ENCODE measurements at regions not wholly inside any gene's neighbourhood (a gene's known extent, or its start where the extent isn't known, plus 50 kb on each side); places are given as distances from the start of the nearest gene placed in this dataset.

DNA sequence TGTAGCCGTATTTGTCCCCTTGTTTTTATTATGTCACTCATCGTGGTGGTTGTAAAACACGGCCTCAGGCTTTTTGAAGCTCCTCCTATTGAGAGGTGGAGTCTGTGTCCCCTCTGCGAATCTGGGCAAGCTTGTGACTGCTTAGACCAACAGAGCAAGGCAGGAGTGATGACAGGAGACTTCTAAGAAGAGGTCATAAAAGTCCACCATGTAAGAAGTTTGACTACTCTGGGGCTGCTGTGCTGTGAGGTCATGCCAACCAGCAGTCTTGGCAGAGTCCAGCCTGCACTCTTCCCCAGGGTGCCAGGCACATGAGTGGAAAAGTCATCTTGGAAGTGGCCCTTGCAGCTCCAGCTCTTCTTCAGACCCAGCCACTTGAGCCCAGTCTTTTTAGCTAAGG, 83.8 kb upstream of the SPTBN1 start:
- TF ChIP-seq, protein P1, sequence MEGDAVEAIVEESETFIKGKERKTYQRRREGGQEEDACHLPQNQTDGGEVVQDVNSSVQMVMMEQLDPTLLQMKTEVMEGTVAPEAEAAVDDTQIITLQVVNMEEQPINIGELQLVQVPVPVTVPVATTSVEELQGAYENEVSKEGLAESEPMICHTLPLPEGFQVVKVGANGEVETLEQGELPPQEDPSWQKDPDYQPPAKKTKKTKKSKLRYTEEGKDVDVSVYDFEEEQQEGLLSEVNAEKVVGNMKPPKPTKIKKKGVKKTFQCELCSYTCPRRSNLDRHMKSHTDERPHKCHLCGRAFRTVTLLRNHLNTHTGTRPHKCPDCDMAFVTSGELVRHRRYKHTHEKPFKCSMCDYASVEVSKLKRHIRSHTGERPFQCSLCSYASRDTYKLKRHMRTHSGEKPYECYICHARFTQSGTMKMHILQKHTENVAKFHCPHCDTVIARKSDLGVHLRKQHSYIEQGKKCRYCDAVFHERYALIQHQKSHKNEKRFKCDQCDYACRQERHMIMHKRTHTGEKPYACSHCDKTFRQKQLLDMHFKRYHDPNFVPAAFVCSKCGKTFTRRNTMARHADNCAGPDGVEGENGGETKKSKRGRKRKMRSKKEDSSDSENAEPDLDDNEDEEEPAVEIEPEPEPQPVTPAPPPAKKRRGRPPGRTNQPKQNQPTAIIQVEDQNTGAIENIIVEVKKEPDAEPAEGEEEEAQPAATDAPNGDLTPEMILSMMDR (IDR thresholded peaks at IDR 0.05; ENCODE audit: borderline replicate concordance, extremely low read depth, low read length, poor library complexity, severe bottlenecking): no peak
- TF ChIP-seq EZH2 (IDR thresholded peaks at IDR 0.05; ENCODE audit: borderline replicate concordance, low read depth, low read length, severe bottlenecking): no peak
- H3K4me2 ChIP-seq (ENCODE audit: insufficient read depth, low read length): no peak overlapping the region

DNA sequence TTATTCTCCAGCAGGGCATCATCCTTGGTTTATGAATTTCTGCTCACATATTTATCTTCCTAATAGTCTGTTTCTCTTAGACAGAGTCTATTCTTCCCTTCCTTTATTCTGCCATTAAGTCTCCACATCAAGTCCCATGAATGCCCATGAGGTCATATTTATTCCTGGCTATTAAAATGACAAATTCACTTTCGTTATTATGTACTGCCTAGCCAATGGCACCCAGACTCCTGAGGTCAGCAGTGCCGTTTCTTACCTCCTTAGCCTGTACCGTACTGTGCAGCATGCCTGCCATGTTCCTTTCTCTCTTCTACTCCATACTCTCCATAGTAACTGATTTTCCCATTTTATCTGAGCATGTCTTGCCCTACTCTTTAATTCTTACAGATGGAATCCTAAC, 82.3 kb upstream of the SPTBN1 start:
- H4K20me1 ChIP-seq (ENCODE audit: insufficient read depth, low read length): no peaks in the 10 kb centered on the region
- ATAC-seq (ENCODE audit: insufficient read depth, low read depth) (no peak), DNase-seq (no peak)
- H3K4me1 ChIP-seq (ENCODE audit: insufficient read depth, low read length): no peaks in the 10 kb centered on the region
- no peaks in the 10 kb centered on the region for H3K36me3 ChIP-seq (ENCODE audit: insufficient read depth, low read length)
- no peak overlapping the region for H3K4me2 ChIP-seq (ENCODE audit: insufficient read depth, low read length)
- no peak overlapping the region for H2AFZ ChIP-seq (ENCODE audit: low read depth, low read length)
- H3K9me3 ChIP-seq (ENCODE audit: insufficient read depth, low read length, severe bottlenecking): no peaks in the 10 kb centered on the region
- no peak overlapping the region for H3K4me3 ChIP-seq (ENCODE audit: low read depth in 1 of 2, low read length in 2 of 2)
- no peaks in the 10 kb centered on the region for H3K27me3 ChIP-seq (ENCODE audit: insufficient read depth, low read length, poor library complexity)
- H3K9ac ChIP-seq (ENCODE audit: low read depth, low read length): no peak overlapping the region
- H3K79me2 ChIP-seq (ENCODE audit: insufficient read depth, low read length): no peaks in the 10 kb centered on the region
- TF ChIP-seq, protein P1 (IDR thresholded peaks at IDR 0.05; ENCODE audit: borderline replicate concordance, extremely low read depth, low read length, poor library complexity, severe bottlenecking): no peak
- TF ChIP-seq EZH2 (IDR thresholded peaks at IDR 0.05; ENCODE audit: borderline replicate concordance, low read depth, low read length, severe bottlenecking): no peak
- H3K27ac ChIP-seq (ENCODE audit: low read length): no peak overlapping the region

More for the DNA sequence above, 83.8 kb upstream of the SPTBN1 start:
- H3K36me3 ChIP-seq (ENCODE audit: insufficient read depth, low read length): no peaks in the 10 kb centered on the region
- no peak overlapping the region for H3K4me3 ChIP-seq (ENCODE audit: low read depth in 1 of 2, low read length in 2 of 2)
- H3K27ac ChIP-seq (ENCODE audit: low read length): no peak overlapping the region
- no peak for ATAC-seq (ENCODE audit: insufficient read depth, low read depth)
- no peak overlapping the region for H3K9ac ChIP-seq (ENCODE audit: low read depth, low read length)
- H3K9me3 ChIP-seq (ENCODE audit: insufficient read depth, low read length, severe bottlenecking): peaks cover 6% of the 10 kb centered on the region
- H3K4me1 ChIP-seq (ENCODE audit: insufficient read depth, low read length): no peaks in the 10 kb centered on the region
- H3K79me2 ChIP-seq (ENCODE audit: insufficient read depth, low read length): no peaks in the 10 kb centered on the region
- no peak for DNase-seq
- H3K27me3 ChIP-seq (ENCODE audit: insufficient read depth, low read length, poor library complexity): no peaks in the 10 kb centered on the region
- H4K20me1 ChIP-seq (ENCODE audit: insufficient read depth, low read length): no peaks in the 10 kb centered on the region
- no peak overlapping the region for H2AFZ ChIP-seq (ENCODE audit: low read depth, low read length)

DNA sequence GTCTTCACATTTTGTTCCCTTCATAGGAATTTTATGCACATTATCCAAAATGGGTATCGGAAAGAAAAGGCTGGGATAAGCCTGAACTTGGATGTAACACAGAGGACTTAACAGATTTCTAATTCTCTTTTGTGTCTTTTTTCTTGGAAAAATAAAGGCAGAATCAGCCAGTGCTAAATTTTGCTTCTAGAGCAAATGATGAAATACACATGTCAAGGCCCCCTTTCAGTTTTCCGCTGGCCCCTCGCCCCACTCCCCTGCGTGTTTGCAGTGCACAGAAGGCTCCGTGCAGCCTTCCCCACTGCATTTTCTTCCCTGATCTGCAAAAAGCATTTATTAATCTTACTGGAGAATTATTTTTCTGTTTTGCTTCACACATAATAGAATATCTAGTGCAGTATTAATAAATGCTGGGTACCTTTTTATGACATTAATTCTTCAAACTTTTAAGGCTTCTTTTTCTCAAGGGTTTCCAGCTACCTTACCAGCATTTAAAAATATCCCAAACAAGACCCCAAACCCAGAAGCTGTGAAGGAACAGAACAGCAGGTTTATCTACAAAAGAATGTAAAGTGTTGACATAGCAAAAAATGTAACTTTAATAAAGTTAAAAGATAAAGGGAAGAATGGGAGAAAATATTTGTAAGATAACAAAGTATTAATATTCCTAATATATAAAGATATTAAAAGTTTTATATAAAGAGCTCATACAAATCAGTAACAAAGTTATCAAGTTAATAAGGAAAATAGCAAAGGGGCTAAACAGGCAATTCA, 81.3 kb upstream of the SPTBN1 start:
- H3K4me2 ChIP-seq (ENCODE audit: insufficient read depth, low read length): no peak overlapping the region
- no peaks in the 10 kb centered on the region for H3K36me3 ChIP-seq (ENCODE audit: insufficient read depth, low read length)
- H3K9ac ChIP-seq (ENCODE audit: low read depth, low read length): no peak overlapping the region
- ATAC-seq (ENCODE audit: insufficient read depth, low read depth) (no peak), DNase-seq (no peak)
- no peaks in the 10 kb centered on the region for H4K20me1 ChIP-seq (ENCODE audit: insufficient read depth, low read length)
- TF ChIP-seq EZH2 (IDR thresholded peaks at IDR 0.05; ENCODE audit: borderline replicate concordance, low read depth, low read length, severe bottlenecking): no peak
- H3K4me1 ChIP-seq (ENCODE audit: insufficient read depth, low read length): no peaks in the 10 kb centered on the region
- no peaks in the 10 kb centered on the region for H3K9me3 ChIP-seq (ENCODE audit: insufficient read depth, low read length, severe bottlenecking)
- no peaks in the 10 kb centered on the region for H3K79me2 ChIP-seq (ENCODE audit: insufficient read depth, low read length)
- H3K27me3 ChIP-seq (ENCODE audit: insufficient read depth, low read length, poor library complexity): no peaks in the 10 kb centered on the region
- no peak overlapping the region for H3K4me3 ChIP-seq (ENCODE audit: low read depth in 1 of 2, low read length in 2 of 2)
- H3K27ac ChIP-seq (ENCODE audit: low read length): no peak overlapping the region
- no peak overlapping the region for H2AFZ ChIP-seq (ENCODE audit: low read depth, low read length)

DNA sequence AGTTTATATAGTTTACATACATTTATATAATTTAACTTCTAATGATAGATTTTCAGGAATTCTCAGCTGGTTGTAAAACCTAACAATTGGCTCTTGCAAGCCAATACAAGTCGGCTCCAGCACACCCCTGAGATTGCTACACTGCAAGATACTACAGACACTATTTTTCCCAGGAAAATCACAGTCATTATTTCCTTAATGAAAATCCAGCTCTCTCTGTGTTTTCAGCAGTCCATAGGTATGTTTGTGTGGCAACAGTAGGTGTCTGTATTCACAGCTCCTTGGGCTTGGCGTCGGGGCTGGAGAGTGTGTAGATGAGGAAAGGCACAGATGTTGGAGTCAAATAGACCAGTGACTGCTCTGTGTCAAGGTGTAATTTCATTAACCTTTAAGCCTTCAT, 78.7 kb upstream of the SPTBN1 start:
- ATAC-seq (ENCODE audit: insufficient read depth, low read depth) (no peak), DNase-seq (no peak)
- no peaks in the 10 kb centered on the region for H4K20me1 ChIP-seq (ENCODE audit: insufficient read depth, low read length)
- no peaks in the 10 kb centered on the region for H3K9me3 ChIP-seq (ENCODE audit: insufficient read depth, low read length, severe bottlenecking)
- no peak overlapping the region for H3K27ac ChIP-seq (ENCODE audit: low read length)
- no peak overlapping the region for H2AFZ ChIP-seq (ENCODE audit: low read depth, low read length)
- H3K4me1 ChIP-seq (ENCODE audit: insufficient read depth, low read length): no peaks in the 10 kb centered on the region
- H3K36me3 ChIP-seq (ENCODE audit: insufficient read depth, low read length): no peaks in the 10 kb centered on the region
- no peaks in the 10 kb centered on the region for H3K27me3 ChIP-seq (ENCODE audit: insufficient read depth, low read length, poor library complexity)
- H3K9ac ChIP-seq (ENCODE audit: low read depth, low read length): no peak overlapping the region
- no peak overlapping the region for H3K4me3 ChIP-seq (ENCODE audit: low read depth in 1 of 2, low read length in 2 of 2)
- no peaks in the 10 kb centered on the region for H3K79me2 ChIP-seq (ENCODE audit: insufficient read depth, low read length)
- H3K4me2 ChIP-seq (ENCODE audit: insufficient read depth, low read length): no peak overlapping the region
- TF ChIP-seq, protein P1 (IDR thresholded peaks at IDR 0.05; ENCODE audit: borderline replicate concordance, extremely low read depth, low read length, poor library complexity, severe bottlenecking): no peak
- TF ChIP-seq EZH2 (IDR thresholded peaks at IDR 0.05; ENCODE audit: borderline replicate concordance, low read depth, low read length, severe bottlenecking): no peak
